ENCODE measurements at regions not wholly inside any gene's neighbourhood (a gene's known extent, or its start where the extent isn't known, plus 50 kb on each side); places are given as distances from the start of the nearest gene placed in this dataset.

DNA sequence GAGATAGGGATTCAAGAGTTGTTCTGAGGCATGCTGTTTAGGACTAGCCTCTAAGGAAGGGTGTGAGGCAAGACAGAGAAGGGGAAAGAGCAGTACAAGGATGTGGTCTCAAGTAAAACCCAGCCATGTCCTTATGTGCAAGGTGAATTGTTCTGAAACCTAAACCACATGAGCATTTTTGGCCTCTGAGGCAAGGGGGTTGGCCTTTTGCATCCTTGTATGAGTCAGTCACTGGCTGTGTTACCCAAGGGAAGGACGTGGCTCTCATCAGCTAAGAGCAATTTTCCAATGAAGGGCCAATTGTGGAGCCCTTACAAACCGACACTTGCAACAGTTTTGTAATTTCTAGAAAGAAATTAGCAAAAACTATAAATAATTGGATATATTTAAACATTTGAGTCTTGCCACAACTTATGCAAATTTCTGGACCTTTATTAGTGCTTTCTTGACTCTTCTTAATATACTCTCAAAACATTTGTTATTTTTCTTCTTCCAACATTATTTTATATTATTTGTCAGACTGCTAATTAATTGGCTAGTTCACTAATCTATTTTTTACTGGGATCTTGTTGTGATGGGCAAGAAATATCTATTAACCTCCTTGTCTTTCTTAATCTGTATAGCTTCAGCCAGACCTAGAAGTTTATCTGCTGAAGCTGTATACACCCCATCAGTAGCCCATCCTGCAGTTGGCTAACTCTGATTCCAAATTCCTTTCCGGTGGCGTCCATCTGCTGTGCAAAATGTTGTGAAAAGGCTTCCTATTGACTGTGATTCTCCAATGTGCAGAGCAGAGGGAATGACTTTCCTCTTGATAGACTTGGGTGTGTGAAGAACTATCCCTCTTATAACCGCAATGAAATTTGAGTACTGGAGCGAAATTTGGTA is 97.7 kb upstream of the P2RY1 start:
- TF ChIP-seq CTCF (IDR thresholded peaks at IDR 0.05) (no peak), POLR2A (IDR thresholded peaks at IDR 0.05) (no peak)

Measured in thyroid gland (tissue), 4 donors.